ENCODE measurements at regions not wholly inside any gene's neighbourhood (a gene's known extent, or its start where the extent isn't known, plus 50 kb on each side); places are given as distances from the start of the nearest gene placed in this dataset.

- H4K20me1 ChIP-seq (ENCODE audit: control insufficient read depth, insufficient read depth, insufficient read length) = no peaks in the 10 kb centered on the region
- H2BK20ac ChIP-seq (ENCODE audit: low read depth, low read length, poor library complexity, severe bottlenecking) = no peak overlapping the region
- H3K56ac ChIP-seq (ENCODE audit: insufficient read length, low read depth, low read length) = no peak overlapping the region
- no peaks in the 10 kb centered on the region for H3K27me3 ChIP-seq (ENCODE audit: insufficient read depth, low read length)
- Mint-ChIP-seq H3K9me3 (no peaks in the 10 kb centered on the region), H3K4me3 (no peak overlapping the region), H3K27me3 (ENCODE audit: low read depth) (no peaks in the 10 kb centered on the region; the same call in none of the 2 replicates), H3K27ac (no peak overlapping the region), H3K4me1 (peaks cover 8 to 15% of the 10 kb centered on the region in 2 experiments; a peak in 3 of 4 replicates), H3K36me3 (ENCODE audit: insufficient read depth in 1 of 3, low read depth in 3 of 3) (peaks cover 0 to 6% (median 0%) of the 10 kb centered on the region in 3 experiments; a peak in 1 of 7 replicates)
- peak; percentile 64 for DNase-seq
- H4K91ac ChIP-seq (ENCODE audit: insufficient read length, low read depth, low read length) = no peak overlapping the region
- H3K14ac ChIP-seq (ENCODE audit: insufficient read depth, low read length) = no peak overlapping the region
- no peak overlapping the region for H3K23ac ChIP-seq (ENCODE audit: insufficient read length, low read depth, low read length)
- no peak overlapping the region for H3T11ph ChIP-seq (ENCODE audit: low read length)
- no peak overlapping the region for H3K27ac ChIP-seq (ENCODE audit: insufficient read length, low read depth, low read length)
- H3K9ac ChIP-seq (ENCODE audit: extremely low read depth, insufficient read length, low read length) = no peak overlapping the region
- H2BK15ac ChIP-seq (ENCODE audit: low read depth, low read length) = no peak overlapping the region
- H3K18ac ChIP-seq (ENCODE audit: insufficient read length, low read depth, low read length) = no peak overlapping the region
- H2BK12ac ChIP-seq (ENCODE audit: insufficient read length, low read depth, low read length) = no peak overlapping the region
- H4K5ac ChIP-seq (ENCODE audit: insufficient read length, low read depth, low read length) = no peak overlapping the region
- WGBS (ENCODE audit: extremely low coverage, insufficient read length, low lambda C conversion rate) = no CpG with 5 or more reads among the region's 6 CpGs
- no peak overlapping the region for H3K4ac ChIP-seq (ENCODE audit: low read depth, low read length)
- H2AFZ ChIP-seq (ENCODE audit: low read length) = no peak overlapping the region
- H2BK5ac ChIP-seq (ENCODE audit: insufficient read length, low read length) = no peak overlapping the region
- H3K4me1 ChIP-seq (ENCODE audit: insufficient read depth, low read length) = no peaks in the 10 kb centered on the region; the same call in 1 of the 2 replicates
- TF ChIP-seq CTCF (conservative IDR thresholded peaks at IDR 0.05) = peak; percentile 51
- H3K9me3 ChIP-seq (ENCODE audit: control insufficient read depth, low read depth, low read length) = no peaks in the 10 kb centered on the region
- H2AK5ac ChIP-seq (ENCODE audit: insufficient read length, low read length) = no peak overlapping the region
- no peak overlapping the region for H4K8ac ChIP-seq (replicated peaks; ENCODE audit: insufficient read length, low read depth, low read length)
- no peaks in the 10 kb centered on the region for H3K23me2 ChIP-seq (ENCODE audit: insufficient read length, low read depth, low read length, poor library complexity, severe bottlenecking)
- no peaks in the 10 kb centered on the region for H3K79me2 ChIP-seq (ENCODE audit: insufficient read depth, low read length)
- no peak overlapping the region for H2BK120ac ChIP-seq (ENCODE audit: low read depth, low read length, poor library complexity, severe bottlenecking)
- H3K79me1 ChIP-seq (ENCODE audit: insufficient read depth, low read depth, low read length, poor library complexity, severe bottlenecking) = no peaks in the 10 kb centered on the region
- H3K4me2 ChIP-seq (ENCODE audit: insufficient read depth, insufficient read length, low read length) = no peak overlapping the region
These were observed 187.9 kb upstream of the STXBP6 start for GRCh38 chr14:25237845-25238244.
